GM12864 (cell line): ENCODE measurements at regions not wholly inside any gene's neighbourhood (a gene's known extent, or its start where the extent isn't known, plus 50 kb on each side); places are given as distances from the start of the nearest gene placed in this dataset.

Source experiments
- DNase-seq: peaks from one replicate; pipeline ENCODE4 v3.0.0-alpha.2; 2011; ENCODE audit warnings: low read depth
- H3K4me3 ChIP-seq: 2 replicates; pipeline ENCODE4 v1.5.1; 2011; ENCODE audit warnings: mild to moderate bottlenecking, low read depth, low read length, control low read depth
- TF ChIP-seq, protein P1 (sequence below): IDR thresholded peaks from 2 replicates; pipeline ENCODE4 v1.5.1; 2011; ENCODE audit warnings: low read depth, mild to moderate bottlenecking, moderate library complexity, low read length, control low read depth, inconsistent platforms; ENCODE audit errors: missing control alignments

DNA sequence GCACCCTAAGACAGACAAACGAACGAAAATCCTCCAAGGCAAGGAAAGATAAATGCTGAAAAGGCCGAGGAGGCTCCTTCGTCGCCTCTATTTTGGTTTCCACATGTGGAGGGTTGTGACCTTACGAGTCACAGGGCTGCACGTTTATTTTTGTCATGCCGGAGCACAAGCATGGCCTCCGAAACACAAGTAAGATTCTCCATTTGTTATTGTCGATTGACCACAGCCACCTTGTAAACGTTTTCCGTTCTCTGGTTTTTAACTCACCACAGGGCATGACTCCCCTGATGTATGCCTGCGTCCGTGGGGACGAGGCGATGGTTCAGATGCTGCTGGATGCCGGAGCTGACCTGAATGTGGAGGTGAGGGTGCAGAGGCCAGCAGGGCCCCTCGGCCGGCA is 73.1 kb upstream of the PWP1 start:
- DNase-seq: no peak
- TF ChIP-seq, protein P1, sequence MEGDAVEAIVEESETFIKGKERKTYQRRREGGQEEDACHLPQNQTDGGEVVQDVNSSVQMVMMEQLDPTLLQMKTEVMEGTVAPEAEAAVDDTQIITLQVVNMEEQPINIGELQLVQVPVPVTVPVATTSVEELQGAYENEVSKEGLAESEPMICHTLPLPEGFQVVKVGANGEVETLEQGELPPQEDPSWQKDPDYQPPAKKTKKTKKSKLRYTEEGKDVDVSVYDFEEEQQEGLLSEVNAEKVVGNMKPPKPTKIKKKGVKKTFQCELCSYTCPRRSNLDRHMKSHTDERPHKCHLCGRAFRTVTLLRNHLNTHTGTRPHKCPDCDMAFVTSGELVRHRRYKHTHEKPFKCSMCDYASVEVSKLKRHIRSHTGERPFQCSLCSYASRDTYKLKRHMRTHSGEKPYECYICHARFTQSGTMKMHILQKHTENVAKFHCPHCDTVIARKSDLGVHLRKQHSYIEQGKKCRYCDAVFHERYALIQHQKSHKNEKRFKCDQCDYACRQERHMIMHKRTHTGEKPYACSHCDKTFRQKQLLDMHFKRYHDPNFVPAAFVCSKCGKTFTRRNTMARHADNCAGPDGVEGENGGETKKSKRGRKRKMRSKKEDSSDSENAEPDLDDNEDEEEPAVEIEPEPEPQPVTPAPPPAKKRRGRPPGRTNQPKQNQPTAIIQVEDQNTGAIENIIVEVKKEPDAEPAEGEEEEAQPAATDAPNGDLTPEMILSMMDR: no peak
- no peak overlapping the region for H3K4me3 ChIP-seq

DNA sequence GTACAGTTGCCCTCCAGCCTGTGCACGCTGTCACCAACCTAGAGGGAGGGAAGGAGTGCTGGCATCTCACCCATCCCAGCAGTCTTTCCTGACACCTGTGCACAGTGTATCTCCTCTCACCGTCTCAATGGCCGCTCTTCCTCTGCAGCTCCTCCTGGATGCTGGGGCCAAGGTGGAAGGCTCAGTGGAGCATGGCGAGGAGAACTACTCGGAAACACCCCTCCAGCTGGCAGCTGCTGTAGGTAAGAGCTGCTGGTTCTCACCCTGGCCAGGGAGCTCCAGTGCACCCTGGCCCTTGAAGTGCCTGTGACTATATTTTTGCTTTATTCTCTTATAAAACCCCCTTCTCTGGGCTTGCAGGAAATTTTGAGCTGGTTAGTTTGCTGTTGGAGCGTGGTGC is 68.7 kb upstream of the PWP1 start:
- no peak for DNase-seq
- TF ChIP-seq, protein P1: no peak
- H3K4me3 ChIP-seq: no peak overlapping the region

DNA sequence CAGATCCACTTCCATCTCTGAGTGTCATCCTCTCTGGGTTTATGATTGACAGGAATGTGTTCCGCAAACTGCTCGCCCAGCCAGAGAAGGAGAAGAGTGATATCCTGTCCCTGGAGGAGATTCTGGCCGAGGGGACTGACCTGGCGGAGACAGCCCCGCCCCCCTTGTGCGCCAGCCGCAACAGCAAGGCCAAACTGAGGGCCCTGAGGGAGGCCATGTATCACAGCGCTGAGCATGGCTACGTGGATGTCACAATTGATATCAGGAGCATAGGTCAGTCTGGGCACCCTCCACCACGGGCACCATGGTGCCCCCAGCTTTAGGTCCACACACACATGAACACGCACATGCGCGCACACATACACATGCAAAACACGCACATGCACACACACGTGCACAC is 67.5 kb upstream of the PWP1 start:
- no peak overlapping the region for H3K4me3 ChIP-seq
- no peak for DNase-seq
- TF ChIP-seq, protein P1: no peak

DNA sequence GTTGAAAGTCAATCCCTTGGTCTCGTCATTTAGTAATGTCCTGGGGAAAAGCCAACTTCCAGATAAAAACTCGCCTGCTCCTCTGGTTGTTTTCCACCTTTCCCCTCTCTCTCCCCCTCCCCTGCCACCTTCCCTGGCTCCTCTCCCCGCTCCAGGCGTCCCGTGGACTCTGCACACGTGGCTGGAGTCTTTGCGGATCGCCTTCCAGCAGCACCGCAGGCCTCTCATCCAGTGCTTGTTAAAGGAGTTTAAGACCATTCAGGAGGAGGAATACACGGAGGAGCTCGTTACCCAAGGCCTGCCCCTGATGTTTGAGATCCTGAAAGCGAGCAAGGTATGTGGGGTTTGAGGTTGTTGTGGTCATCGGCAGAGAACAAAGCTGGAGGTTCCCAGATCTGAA is 65.8 kb upstream of the PWP1 start:
- TF ChIP-seq, protein P1: no peak
- no peak for DNase-seq

DNA sequence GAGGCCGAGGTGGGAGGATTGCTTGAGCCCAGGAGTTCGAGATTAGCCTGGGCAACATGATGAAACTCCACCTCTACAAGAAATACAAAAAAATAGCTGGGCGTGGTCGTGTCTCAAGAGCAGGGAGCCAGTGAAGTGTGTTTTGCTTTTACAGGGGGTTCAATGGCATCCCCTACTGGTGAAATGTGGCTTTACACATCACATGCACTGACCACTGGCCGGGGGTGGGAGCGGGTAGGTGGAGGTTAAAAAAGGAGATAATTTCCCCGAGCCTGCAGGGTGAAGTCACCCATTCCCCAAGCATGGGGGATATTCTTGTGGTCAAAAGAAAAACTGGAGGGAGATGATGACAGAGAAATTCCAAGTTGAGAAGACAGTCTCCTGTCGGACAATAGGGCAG is 63.6 kb upstream of the PWP1 start:
- no peak for DNase-seq
- no peak overlapping the region for H3K4me3 ChIP-seq
- TF ChIP-seq, protein P1: peak; percentile 73

More for the DNA sequence above, 65.8 kb upstream of the PWP1 start:
- no peak overlapping the region for H3K4me3 ChIP-seq

DNA sequence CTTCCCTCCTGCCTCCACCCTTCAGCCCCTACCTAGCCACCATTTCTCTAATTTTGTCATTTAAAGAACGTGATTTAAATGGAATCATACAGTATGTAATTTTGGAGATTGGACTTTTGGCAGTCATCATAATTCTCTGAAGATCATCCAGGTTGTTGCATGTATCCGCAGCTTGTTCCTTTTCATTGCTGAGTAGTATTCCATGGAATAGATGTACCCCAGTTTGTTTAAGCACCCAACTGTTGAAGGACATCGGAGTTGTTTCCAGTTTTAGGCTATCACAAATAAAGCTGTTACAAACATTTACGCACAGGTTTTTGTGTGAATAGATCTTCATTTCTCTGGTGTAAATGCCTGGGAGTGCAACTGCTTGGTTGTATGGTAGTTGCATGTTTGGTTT is 61.1 kb upstream of the PWP1 start:
- no peak overlapping the region for H3K4me3 ChIP-seq
- DNase-seq: no peak
- TF ChIP-seq, protein P1: no peak

DNA sequence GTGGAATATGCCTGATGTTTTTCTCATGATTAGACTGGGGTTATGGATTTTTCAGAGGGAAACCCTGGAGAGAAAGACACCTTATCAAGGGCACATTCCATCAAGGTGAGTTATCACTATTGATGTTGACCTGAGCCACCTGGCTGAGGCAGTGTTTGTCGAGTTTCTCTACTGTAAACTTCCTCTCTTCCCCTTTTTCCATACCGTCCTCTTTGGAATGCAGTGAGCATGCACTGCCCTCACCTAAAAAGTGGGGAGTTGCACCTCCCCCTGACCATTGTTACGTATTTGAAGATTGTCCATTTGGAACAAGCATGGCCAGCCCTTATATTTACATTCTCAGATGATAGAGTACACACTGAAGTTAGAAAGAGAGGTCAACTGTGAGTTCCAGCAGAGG is 53.9 kb upstream of the PWP1 start:
- TF ChIP-seq, protein P1: no peak
- no peak for DNase-seq
- no peak overlapping the region for H3K4me3 ChIP-seq
